Inferior parietal cortex (tissue), 1 donor: ENCODE measurements at regions not wholly inside any gene's neighbourhood (a gene's known extent, or its start where the extent isn't known, plus 50 kb on each side); places are given as distances from the start of the nearest gene placed in this dataset.
A peak's percentile ranks its signal among the peaks of the same experiment; 100 is the strongest.
"Not testable (repeated sequence)": the region's sequence is repeated elsewhere in the genome, so short reads cannot be mapped to it uniquely, and the experiment has no call there.

Experiments used
- DNase-seq: peaks from one replicate; pipeline ENCODE4 v3.0.0-alpha.2; 2016; ENCODE audit errors: extremely low spot score

- DNase-seq: no peak
Observed at GRCh38 chr9:90455316-90455715, 187.3 kb downstream of the DIRAS2 start.

DNA sequence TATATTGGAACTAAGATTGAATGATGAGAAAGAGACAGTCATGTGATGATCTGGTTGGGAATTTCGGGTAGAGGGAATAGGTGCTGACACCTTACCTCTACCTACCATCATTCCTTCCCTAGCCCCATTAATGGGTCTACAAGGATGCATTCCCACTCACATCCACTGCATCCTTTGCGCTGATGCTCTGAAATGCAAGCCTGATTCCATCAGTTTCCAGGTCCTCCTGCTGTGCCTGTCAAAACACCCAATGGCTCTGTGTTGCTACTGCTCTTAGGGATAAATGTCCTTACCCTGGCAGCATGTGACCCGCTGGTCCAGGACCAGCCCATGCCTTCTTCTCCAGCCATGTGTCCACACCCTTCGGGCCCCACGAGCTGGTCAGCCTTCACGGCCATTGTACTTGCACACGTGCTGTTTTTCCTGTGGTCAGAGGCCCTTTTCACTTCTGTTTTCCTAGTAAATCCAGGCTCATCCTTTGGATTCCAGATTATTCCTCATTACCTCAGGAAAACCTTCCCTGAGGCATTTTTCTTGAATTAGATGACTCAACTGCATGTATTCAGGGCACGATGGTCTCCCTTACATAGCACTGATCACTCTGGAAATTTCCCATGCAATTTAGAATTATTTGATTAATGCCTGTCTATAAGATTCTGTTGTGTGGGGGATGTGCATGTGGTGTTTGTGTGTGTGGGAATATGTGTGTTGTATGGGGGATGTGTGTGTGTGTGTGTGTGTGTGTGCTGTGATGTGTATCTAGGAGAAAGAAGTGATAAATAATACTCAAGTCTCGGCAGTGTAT is 185.0 kb downstream of the DIRAS2 start:
- DNase-seq: no peak

DNA sequence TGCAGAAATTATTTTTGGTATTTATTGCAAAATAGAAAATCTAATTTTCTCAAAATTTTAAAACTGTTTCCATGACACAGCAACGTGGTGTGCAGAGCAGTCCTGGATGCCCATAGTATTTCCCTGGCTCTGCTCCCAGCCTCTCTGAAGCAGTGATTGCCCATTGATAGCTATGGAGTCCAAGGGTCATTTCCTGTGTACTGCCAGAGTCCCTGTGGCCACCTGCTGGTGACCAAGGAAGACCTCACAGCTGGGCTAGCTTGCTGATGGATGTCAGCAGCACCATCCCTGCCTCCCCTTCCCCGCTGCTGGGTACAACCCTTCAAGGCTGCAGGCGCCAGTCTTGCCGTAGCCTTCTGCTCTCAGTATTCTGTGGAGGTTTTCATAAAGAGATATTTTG is 184.1 kb downstream of the DIRAS2 start:
- no peak for DNase-seq

- no peak for DNase-seq
Observed at GRCh38 chr9:90459321-90459720, 183.3 kb downstream of the DIRAS2 start.

GRCh38 chr9:90460220-90460619 is 182.4 kb downstream of the DIRAS2 start:
- DNase-seq: no peak

DNA sequence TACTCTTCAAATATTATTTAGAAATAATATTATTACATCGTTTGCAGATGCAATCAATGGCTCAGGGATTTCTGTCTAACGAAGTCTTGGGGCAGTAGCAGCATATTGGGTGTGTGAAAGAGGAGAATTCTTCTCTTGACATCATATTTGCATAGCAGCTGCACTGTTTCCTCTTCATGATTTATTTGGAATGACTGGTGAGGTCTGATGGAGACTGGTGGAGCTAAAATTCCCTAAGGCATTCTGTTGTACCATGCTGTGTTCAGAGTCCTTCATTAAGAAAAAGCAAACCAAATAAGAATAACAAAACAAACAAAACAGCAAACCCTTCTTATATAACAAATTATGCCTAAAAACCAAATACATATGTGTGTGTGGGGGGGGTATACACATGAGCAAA is 177.6 kb downstream of the DIRAS2 start:
- DNase-seq: no peak

GRCh38 chr9:90466441-90466840 is 176.2 kb downstream of the DIRAS2 start:
- DNase-seq: no peak

DNA sequence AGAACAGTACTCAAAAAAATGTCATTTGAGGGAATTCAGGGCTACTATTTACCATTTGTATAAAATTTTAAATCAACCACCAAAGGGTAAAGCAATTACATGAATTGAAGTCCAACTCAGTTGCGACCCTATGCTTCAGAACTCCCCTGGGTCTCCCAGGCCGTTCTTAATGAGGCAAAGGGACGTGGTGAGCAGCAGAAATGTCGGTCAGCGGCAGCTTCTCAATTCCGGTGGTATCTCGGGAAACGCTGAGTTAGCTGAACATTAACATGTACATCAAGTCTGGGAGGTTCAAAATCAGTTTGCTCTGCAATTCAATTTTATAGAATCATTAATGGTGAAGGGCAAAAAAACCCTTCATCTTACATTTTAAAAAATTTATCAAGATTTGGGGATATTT is 173.2 kb downstream of the DIRAS2 start:
- no peak for DNase-seq

GRCh38 chr9:90469865-90470387 is 172.7 kb downstream of the DIRAS2 start:
- no peak for DNase-seq

DNA sequence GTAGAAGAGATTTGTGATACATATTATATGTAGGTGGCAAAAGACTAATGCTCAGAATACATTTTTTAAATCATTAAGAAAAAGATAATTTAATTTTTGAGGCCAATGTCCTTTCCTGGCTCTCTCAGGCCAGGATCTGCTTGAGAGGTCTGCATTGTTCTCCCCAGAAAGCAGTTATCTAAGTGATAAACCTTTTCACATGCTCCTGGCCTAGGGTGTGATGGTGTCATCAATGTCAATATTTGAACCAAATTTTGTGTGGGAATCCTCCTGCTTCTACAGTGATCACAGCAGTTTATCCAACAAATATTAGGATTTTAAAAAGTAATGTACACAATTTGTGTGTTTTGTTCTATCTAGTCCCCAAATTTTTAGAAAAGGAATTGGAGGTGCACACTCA is 166.6 kb downstream of the DIRAS2 start:
- no peak for DNase-seq

GRCh38 chr9:90477535-90477934 is 165.1 kb downstream of the DIRAS2 start:
- no peak for DNase-seq

GRCh38 chr9:90478821-90479220 is 163.8 kb downstream of the DIRAS2 start:
- no peak for DNase-seq

DNA sequence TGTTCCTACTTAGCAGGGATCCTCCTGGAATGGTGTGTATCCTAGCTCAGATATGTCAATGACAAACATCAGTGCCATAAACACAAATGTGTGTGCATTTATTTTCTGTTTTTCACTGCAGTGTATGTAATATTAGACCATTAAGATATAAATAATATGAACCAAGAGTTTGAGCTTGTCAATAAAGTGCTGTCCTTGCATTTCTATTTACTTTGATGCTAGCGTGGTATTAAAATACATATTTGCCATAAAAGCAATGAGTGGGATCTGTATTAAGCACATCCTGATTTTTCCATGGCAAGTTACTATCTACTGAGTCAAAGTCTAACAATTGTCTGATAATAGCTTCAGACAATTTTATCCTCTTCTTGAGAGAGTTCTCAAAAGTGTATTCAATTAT is 157.6 kb downstream of the DIRAS2 start:
- no peak for DNase-seq

DNA sequence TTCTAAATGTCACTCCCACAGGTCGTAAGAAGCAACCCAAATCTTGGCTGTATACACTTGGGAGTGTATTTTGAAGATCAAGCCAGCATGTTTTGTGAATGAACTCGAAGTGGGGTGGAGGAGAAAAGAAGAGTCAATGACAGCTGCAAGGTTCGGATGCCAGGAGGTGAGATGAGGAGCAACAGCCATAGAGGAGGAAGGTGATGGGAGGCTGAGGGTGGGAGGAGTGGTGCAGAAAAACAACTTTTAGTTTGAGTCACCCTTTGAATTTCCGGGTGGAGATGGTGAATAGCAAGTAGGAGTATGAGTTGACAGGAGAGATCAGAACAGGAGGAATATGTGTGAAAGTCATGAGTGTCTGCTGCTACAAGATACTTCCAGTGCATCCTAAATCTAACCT is 153.6 kb downstream of the DIRAS2 start:
- DNase-seq: no peak

DNA sequence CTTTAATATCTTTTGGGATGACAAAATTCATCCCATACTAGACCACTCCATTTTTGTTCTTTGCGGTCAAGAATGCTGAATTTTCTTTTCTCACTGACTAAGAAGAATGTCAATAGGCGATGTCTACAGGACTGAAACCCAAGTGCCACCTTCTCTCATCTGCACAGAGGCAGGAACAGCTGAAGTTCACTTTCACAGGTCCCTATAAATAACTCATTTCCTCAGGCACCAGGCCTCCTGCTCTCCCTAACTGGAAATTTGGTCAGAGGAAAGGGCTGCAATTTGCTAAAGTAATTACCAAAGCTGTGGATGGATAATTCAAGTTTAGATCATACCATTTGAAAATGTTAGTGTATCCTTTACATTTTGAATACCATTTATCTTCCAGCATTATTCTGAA is 142.9 kb downstream of the DIRAS2 start:
- no peak for DNase-seq

DNA sequence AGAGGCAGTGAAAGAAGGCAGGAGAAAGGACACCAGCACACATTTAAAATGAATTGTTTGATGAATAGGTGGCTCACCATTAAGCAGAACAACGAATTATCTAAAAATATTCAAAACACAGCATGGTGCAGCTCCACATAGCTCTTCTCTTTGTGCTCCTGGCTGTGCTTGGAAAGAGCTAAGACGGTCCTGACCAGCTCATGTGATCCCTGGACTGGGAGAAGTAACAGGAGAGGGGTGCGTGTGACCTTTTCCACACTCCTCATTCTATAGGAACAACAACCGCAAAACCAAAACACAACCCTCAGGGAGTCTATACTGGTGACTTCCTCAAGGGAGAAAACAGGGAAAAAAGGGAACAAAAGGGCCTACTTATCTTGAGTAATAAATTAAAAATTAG is 140.5 kb downstream of the DIRAS2 start:
- no peak for DNase-seq

- no peak for DNase-seq
Observed at GRCh38 chr9:90504486-90504885, 138.1 kb downstream of the DIRAS2 start.

- DNase-seq: no peak
Observed at GRCh38 chr9:90505695-90506094, 136.9 kb downstream of the DIRAS2 start.

GRCh38 chr9:90506402-90506801 is 136.2 kb downstream of the DIRAS2 start:
- not testable (repeated sequence) for DNase-seq

DNA sequence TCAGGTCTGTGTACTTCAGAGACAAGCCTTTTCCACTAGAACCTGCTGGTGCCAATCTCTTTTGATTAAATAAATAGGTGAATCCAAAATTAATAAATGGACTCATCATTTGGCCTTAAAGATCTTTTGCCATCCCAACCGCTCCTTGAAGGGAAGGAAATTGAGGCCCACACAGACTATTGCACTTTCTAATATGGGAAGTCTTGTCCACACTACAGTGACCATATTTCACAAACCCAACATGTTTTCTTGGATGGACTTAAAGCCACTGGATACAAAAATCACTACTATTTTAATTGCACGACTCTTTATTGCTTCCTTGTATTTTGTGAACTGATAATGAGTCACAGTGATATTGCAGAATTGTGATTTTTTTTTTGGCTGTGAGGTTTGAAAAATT is 135.0 kb downstream of the DIRAS2 start:
- DNase-seq: no peak

DNA sequence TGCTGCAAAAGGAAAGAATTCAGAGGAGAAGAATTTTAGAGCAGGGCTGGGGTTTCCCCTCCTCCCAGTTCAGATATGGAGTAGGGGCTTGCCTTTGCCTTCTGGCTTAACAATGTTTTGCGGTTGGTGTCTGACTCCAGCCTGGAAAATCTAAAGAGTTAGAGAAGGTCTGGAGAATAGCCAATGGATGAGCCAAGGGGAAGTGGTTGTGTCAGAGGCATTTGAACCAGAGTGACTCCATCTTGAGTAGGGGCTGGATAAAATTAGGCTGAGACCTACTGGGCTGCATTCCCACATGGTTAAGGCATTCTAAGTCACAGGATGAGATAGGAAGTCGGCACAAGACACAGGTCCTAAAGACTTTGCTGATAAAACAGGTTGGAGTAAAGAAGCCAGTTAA is 133.7 kb downstream of the DIRAS2 start:
- DNase-seq: no peak

- DNase-seq: no peak
Observed at GRCh38 chr9:90511711-90512110, 130.9 kb downstream of the DIRAS2 start.

DNA sequence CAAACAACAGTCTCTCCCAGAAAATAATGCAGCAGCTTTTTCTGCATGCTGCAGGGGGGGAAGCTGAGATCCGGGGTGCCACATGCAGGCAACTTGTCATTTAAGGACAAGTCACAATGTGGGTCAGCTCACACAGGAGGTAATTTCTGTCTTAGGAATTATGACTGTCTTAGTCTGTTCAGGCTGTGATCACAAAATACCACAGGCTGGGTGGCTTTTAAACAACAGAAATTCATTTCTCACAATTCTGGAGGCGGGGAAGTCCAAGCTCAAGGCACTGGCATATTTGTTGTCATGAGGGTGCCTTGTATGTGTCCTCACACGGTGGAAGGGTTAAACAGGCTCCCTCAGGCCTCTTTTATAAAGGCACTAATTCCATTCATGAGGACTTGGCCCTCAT is 127.7 kb downstream of the DIRAS2 start:
- no peak for DNase-seq

GRCh38 chr9:90515510-90515909 is 127.1 kb downstream of the DIRAS2 start:
- DNase-seq: peak; percentile 34
